Nephron progenitor cell (in vitro differentiated cells): ENCODE measurements at regions not wholly inside any gene's neighbourhood (a gene's known extent, or its start where the extent isn't known, plus 50 kb on each side); places are given as distances from the start of the nearest gene placed in this dataset.
"Not testable (repeated sequence)": the region's sequence is repeated elsewhere in the genome, so short reads cannot be mapped to it uniquely, and the experiment has no call there.

Experiments used
- DNase-seq: peaks from one replicate; pipeline ENCODE4 v3.0.0; 2021
- H3K27ac Mint-ChIP-seq: 2 replicates; pipeline ENCODE4 v1.8.0; 2021; ENCODE audit warnings: mild to moderate bottlenecking, moderate library complexity, mixed read lengths
- H3K27me3 Mint-ChIP-seq: 2 replicates; pipeline ENCODE4 v1.8.0; 2021; ENCODE audit warnings: mild to moderate bottlenecking, low read depth, mixed read lengths; ENCODE audit not compliant: poor library complexity
- H3K36me3 Mint-ChIP-seq: 2 replicates; pipeline ENCODE4 v1.8.0; 2021; ENCODE audit warnings: low read depth, mixed read lengths
- H3K4me1 Mint-ChIP-seq: 2 replicates; pipeline ENCODE4 v1.8.0; 2021; ENCODE audit warnings: mixed read lengths
- H3K4me3 Mint-ChIP-seq: 2 replicates; pipeline ENCODE4 v1.8.0; 2021; ENCODE audit warnings: mild to moderate bottlenecking, moderate library complexity, mixed read lengths
- H3K9me3 Mint-ChIP-seq: 2 replicates; pipeline ENCODE4 v1.8.0; 2021; ENCODE audit warnings: mild to moderate bottlenecking, moderate library complexity, mixed read lengths
- TF ChIP-seq, protein P1 (sequence below): fragments of 200-600 bp; sonication (generic); IDR thresholded peaks from 2 replicates; pipeline ENCODE4 v1.5.0; 2021; ENCODE audit warnings: antibody characterized with exemption

GRCh38 chr10:28087661-28088351 lies 88.9 kb upstream of the ODAD2 start:
- H3K27me3 Mint-ChIP-seq, result peaks cover 4% of the 10 kb centered on the region
- H3K27ac Mint-ChIP-seq, result no peak overlapping the region
- H3K4me3 Mint-ChIP-seq, result no peak overlapping the region
- peaks cover 5% of the 10 kb centered on the region for H3K36me3 Mint-ChIP-seq
- TF ChIP-seq, protein P1, sequence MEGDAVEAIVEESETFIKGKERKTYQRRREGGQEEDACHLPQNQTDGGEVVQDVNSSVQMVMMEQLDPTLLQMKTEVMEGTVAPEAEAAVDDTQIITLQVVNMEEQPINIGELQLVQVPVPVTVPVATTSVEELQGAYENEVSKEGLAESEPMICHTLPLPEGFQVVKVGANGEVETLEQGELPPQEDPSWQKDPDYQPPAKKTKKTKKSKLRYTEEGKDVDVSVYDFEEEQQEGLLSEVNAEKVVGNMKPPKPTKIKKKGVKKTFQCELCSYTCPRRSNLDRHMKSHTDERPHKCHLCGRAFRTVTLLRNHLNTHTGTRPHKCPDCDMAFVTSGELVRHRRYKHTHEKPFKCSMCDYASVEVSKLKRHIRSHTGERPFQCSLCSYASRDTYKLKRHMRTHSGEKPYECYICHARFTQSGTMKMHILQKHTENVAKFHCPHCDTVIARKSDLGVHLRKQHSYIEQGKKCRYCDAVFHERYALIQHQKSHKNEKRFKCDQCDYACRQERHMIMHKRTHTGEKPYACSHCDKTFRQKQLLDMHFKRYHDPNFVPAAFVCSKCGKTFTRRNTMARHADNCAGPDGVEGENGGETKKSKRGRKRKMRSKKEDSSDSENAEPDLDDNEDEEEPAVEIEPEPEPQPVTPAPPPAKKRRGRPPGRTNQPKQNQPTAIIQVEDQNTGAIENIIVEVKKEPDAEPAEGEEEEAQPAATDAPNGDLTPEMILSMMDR, result no peak
- H3K4me1 Mint-ChIP-seq, result no peaks in the 10 kb centered on the region
- no peak for DNase-seq
- peaks cover 6% of the 10 kb centered on the region for H3K9me3 Mint-ChIP-seq

DNA sequence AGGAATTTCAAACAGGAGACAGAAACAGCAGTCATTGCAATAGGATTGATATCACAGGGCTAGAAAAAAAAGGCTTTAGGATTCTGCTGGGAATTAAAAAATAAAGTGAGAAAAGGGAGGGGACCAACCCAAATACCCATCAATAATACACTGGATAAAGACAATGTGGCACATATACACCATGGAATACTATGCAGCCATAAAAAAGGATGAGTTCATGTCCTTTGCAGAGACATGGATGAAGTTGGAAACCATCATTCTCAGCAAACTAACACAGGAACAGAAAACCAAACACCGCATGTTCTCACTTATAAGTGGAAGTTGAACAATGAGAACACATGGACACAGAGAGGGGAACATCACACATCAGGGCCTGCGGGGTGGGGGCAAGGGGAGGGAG lies 86.9 kb upstream of the ODAD2 start:
- not testable (repeated sequence) for H3K27ac Mint-ChIP-seq, H3K36me3 Mint-ChIP-seq, H3K4me1 Mint-ChIP-seq, H3K27me3 Mint-ChIP-seq, H3K9me3 Mint-ChIP-seq, H3K4me3 Mint-ChIP-seq, DNase-seq

DNA sequence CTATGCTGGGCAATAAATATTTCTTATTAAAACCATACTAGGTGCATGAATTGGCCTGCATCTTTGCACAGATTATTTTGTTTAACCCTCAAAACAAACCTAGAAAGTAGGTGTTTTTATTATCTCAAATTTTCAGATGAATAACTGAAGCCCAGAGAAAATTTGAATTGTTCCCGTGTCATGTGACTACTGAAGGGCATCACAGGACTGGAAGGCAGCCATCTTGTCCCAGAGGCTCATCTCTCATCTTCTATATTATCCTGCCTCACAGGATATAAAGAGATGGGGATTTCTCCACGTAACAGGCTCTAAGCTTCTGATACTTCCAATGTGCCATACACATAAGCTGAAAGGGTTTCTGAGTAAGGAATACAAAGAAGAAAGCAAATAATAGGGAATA lies 84.0 kb upstream of the ODAD2 start:
- peaks cover 7% of the 10 kb centered on the region for H3K27me3 Mint-ChIP-seq
- peaks cover 5% of the 10 kb centered on the region for H3K36me3 Mint-ChIP-seq
- TF ChIP-seq, protein P1, result no peak
- no peak overlapping the region for H3K27ac Mint-ChIP-seq
- H3K4me1 Mint-ChIP-seq, result no peaks in the 10 kb centered on the region
- no peak overlapping the region for H3K4me3 Mint-ChIP-seq
- DNase-seq, result no peak
- peaks cover 6% of the 10 kb centered on the region for H3K9me3 Mint-ChIP-seq

DNA sequence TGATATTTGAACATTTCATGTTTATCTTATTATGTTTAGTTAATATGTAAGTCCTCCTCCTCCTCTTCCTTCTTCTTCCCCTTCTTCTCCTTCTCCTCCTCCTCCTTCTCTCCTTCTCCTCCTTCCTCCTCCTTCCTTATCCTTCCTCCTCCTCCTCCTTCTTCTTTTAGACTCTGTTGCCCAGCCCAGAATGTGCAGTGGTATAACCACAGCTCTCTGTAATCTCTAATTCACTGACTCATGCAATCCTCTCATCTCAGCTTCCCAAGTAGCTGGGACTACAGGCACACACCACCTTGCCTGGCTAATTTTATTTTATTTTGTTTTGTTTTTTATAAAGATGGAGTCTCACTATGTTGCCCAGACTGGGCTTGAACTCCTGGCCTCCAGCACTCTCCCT lies 83.4 kb upstream of the ODAD2 start:
- H3K4me3 Mint-ChIP-seq, result no peak overlapping the region
- peaks cover 7% of the 10 kb centered on the region for H3K27me3 Mint-ChIP-seq
- peaks cover 6% of the 10 kb centered on the region for H3K9me3 Mint-ChIP-seq
- no peak overlapping the region for H3K27ac Mint-ChIP-seq
- H3K4me1 Mint-ChIP-seq, result no peaks in the 10 kb centered on the region
- no peak for DNase-seq
- TF ChIP-seq, protein P1, result no peak
- peaks cover 5% of the 10 kb centered on the region for H3K36me3 Mint-ChIP-seq

- H3K9me3 Mint-ChIP-seq, result peaks cover 10% of the 10 kb centered on the region
- peaks cover 3% of the 10 kb centered on the region for H3K27me3 Mint-ChIP-seq
- no peak overlapping the region for H3K4me3 Mint-ChIP-seq
- no peak for DNase-seq
- no peak overlapping the region for H3K27ac Mint-ChIP-seq
- H3K4me1 Mint-ChIP-seq, result no peaks in the 10 kb centered on the region
- H3K36me3 Mint-ChIP-seq, result no peaks in the 10 kb centered on the region
- TF ChIP-seq, protein P1, result no peak
Measured at GRCh38 chr10:28077889-28078288, 79.0 kb upstream of the ODAD2 start.

GRCh38 chr10:28075424-28075823 lies 76.5 kb upstream of the ODAD2 start:
- H3K27me3 Mint-ChIP-seq, result peaks cover 3% of the 10 kb centered on the region
- H3K4me1 Mint-ChIP-seq, result no peaks in the 10 kb centered on the region
- DNase-seq, result no peak
- no peak overlapping the region for H3K4me3 Mint-ChIP-seq
- TF ChIP-seq, protein P1, result no peak
- no peaks in the 10 kb centered on the region for H3K36me3 Mint-ChIP-seq
- H3K9me3 Mint-ChIP-seq, result peaks cover 10% of the 10 kb centered on the region
- no peak overlapping the region for H3K27ac Mint-ChIP-seq
